ENCODE measurements at regions not wholly inside any gene's neighbourhood (a gene's known extent, or its start where the extent isn't known, plus 50 kb on each side); places are given as distances from the start of the nearest gene placed in this dataset.

DNA sequence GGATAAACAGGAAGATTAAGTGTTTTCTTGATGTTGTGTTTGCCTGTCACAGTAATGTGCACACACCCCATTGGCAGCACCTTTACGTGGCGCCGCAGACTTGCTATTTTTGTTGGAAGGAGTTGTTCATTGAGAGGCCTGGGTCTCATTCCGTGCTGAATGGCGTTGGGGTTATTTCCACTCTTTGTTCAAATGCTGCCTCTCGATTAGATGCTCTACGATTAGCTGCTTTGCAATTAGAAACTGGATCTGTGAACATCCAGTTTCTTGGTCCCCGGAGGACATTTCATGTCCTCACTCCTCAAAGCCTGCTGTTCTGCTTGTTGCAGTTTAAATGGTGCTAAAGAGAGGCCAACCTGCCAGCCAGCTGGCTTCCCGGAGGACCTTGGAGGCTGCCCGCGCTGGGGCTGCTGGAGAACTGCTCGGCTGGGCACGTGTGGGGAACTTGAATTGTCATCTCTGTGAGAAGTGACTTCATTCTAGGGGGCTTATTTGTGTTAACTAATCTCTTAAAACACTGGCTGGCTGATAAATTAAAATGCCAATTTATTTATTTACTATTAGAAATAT lies 117.4 kb upstream of the NABP1 start:
- DNase-seq (ENCODE audit: low read depth) = no peak

DNA sequence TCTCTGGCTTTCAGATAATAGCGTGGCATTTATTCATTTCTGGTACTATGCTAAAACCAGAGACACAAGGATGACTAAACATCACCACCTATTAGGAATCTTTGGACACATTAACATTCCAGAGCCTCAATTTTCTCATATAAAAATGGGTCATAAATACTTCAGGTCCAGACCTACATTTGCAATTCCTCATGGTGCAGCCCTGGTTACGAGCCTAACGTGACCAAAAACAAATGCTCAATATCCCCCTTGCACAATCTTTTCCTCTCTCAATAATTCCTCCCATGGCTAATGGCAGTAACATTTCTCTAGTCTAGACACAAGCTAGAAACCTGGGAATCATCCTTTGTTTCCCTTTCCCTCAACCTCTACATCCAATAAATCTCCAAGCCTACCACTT lies 112.8 kb upstream of the NABP1 start:
- DNase-seq (ENCODE audit: low read depth) = no peak

GRCh38 chr2:191565647-191566198 lies 112.2 kb upstream of the NABP1 start:
- DNase-seq (ENCODE audit: low read depth) = no peak

DNA sequence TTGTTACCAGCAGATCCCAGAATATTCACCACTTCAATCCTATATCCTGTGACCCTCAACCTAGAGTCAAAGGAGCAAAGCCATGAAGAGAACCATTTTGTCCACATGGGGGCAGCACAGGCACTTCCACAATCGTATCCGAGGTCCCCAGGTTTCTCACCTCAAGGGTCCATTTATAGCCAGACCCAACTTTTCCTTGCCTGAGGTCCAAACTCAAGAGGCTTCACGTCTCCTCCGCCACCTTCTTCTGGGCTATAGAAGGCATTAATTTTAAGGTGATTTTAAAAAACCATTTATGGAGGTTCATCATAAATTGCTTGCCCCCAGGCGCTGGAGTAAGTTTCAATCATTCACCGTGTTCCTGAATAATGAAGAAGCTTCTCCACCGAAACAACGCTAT lies 111.6 kb upstream of the NABP1 start:
- peak; percentile 52 for DNase-seq (ENCODE audit: low read depth)

- DNase-seq (ENCODE audit: low read depth) = no peak
These were observed 110.7 kb upstream of the NABP1 start for GRCh38 chr2:191567206-191567605.

- no peak for DNase-seq (ENCODE audit: low read depth)
These were observed 108.9 kb upstream of the NABP1 start for GRCh38 chr2:191569025-191569424.

DNA sequence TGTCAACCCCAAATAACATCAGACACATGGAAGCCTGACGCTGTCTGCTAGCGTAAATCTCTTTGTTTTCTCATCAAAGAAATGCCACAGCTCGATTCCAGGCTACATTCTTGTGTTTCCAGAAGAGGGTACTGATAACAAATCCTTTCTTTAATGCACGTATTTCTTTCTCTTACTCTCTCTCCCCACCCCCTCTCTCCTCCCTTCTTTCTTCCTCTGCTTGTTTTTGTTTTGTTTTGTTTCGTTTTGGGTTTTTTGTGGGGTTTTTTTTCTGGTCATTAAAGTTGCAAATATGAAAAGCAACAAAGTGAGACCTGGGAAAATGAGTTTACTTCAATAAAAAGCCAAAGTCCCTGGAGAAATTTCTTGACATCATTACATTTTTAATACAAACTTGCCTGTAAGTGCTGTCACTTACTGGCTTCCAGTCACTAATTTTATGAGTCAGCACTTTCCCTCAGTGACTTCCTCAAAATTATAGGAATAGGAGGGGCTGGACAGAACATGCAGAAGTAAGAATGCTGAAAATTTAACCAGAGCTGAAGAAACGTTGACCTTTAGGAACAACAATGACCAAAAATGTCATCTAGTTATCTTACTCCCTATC lies 106.7 kb upstream of the NABP1 start:
- DNase-seq (ENCODE audit: low read depth) = no peak

DNA sequence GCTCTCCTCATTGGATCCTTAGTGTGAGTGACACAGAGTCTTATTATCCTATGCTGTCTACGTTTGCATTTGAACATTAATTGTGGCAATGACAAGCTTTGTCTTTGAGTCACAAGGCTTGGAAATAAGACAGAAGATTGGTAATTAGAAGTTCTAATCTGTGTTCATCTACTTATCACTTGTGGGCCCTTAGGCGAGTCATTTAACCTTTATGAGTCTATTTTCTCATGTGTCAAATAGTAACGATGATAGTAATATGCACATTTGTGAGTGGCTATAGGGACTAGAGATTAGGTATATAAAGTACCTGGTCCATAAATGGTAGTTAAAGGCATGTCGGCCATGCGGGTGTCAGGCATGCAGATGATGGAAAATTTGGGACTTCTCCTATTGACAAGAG lies 105.6 kb upstream of the NABP1 start:
- no peak for DNase-seq (ENCODE audit: low read depth)

GRCh38 chr2:191573216-191573615 lies 104.7 kb upstream of the NABP1 start:
- no peak for DNase-seq (ENCODE audit: low read depth)

DNA sequence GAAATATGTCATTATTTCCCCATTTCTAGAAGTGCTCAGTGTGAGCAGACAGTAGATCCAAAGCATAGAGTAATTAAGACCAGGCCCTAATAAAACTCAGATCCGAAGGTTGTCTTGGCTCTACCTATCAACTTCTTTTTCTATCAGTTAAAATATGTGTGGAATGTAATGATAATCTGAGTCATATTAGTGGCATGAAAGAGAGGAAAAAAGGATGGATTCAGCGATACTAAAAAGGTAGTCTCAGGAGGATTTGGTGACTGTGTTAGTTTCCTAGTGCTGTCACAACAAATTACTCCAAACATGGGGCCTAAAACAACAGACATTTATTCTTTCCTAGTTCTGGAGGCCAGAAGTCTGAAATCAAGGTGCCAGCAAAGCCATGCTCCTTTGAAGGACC lies 103.7 kb upstream of the NABP1 start:
- no peak for DNase-seq (ENCODE audit: low read depth)

GRCh38 chr2:191577605-191578004 lies 100.3 kb upstream of the NABP1 start:
- DNase-seq (ENCODE audit: low read depth) = no peak

- no peak for DNase-seq (ENCODE audit: low read depth)
These were observed 99.9 kb upstream of the NABP1 start for GRCh38 chr2:191578031-191578430.

DNA sequence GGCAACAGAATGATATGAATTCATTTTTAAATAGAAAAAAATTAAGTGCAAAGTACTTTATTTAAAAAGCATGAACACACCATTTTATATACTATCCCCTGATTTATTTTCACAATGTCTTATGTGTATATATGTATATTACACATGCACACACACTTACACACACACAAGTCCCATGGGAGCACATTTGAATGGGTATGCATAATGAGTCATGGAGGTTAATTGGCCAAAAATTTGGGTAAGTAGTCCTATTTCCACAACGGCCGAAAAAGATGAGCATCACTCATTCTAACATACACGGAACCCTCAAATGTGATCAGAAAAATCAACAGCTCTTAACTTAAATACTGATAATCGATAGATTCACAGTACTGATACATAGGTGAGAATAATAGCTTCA lies 97.4 kb upstream of the NABP1 start:
- no peak for DNase-seq (ENCODE audit: low read depth)

- no peak for DNase-seq (ENCODE audit: low read depth)
These were observed 96.9 kb upstream of the NABP1 start for GRCh38 chr2:191581003-191581402.

- DNase-seq (ENCODE audit: low read depth) = no peak
These were observed 95.6 kb upstream of the NABP1 start for GRCh38 chr2:191582355-191582754.

DNA sequence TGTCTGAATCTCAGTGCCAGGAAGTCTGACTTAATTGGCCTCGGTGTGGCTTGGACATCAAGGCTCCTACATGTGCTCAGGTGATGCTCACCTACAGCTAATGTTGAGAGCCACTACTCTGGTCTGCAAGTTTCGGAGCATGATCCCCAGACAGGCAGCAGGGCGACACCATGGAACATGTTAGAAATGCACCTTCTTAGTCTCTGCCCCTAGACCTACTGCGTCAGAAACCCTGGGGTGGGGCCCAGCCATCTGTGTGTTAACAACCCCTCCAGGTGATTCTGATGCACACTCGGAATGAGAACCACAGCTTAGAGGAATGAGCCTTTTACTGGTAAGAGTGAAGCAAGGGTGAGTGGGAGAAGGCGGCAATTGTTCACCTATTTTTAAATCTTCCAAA lies 86.9 kb upstream of the NABP1 start:
- DNase-seq (ENCODE audit: low read depth) = no peak

- no peak for DNase-seq (ENCODE audit: low read depth)
These were observed 84.1 kb upstream of the NABP1 start for GRCh38 chr2:191593622-191594385.

- no peak for DNase-seq (ENCODE audit: low read depth)
These were observed 80.7 kb upstream of the NABP1 start for GRCh38 chr2:191597186-191597751.

GRCh38 chr2:191598296-191598695 lies 79.6 kb upstream of the NABP1 start:
- DNase-seq (ENCODE audit: low read depth) = no peak

GRCh38 chr2:191601060-191601459 lies 76.9 kb upstream of the NABP1 start:
- no peak for DNase-seq (ENCODE audit: low read depth)

DNA sequence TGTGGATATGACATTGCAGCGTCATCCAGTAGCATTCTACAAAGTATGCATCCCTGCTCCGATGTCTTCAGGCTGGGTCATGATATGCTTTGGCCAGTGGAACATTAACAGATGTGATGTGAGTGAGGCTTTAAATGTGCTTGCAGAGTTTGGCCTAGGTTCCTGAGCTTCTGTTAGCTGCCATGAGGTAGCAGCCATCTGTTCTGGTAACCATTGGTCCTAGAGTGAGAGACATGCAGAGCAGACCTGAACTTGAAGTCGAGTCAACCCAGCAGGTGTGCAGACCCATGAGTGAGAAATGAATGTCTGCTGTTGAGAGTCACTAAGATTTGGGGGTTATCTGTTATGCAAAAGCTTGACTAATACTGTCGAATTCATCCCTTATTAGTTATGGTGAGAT lies 73.8 kb upstream of the NABP1 start:
- DNase-seq (ENCODE audit: low read depth) = no peak

DNA sequence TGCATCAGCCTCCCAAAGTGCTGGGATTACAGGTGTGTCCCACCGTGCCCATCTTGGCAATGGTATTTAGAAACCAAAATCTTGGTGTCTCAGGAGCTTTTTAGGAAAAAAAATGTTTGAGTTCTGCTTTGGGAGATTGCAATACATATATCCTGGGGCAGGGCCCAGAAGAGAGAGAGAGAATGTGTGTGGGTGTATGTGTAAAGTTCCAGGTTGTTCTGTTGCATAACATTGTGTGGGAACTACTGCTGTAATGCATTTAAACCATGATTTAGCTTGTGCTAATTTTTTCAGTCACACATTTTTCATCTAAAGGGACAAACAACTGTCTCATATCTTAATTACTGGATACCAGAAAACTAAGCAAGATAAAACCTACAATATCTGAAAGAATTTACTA lies 70.8 kb upstream of the NABP1 start:
- DNase-seq (ENCODE audit: low read depth) = no peak

DNA sequence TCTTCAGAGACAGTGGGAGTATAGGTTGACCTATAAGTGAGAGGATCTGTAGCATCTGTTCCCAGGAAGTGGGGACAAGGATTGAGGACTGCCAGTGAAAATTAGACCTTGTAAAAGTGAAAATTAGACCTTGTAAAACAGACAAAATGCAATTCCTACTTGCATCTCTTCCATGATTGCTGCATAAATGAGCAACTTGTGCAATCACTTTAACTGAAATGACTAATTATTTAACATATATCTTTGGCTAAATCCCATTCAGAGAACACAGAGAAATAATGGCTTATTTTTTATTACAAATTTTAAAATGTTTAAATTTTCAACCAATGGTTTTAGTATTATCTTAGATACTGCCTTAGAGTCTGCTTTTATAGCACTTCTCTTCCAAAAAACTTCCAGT lies 67.2 kb upstream of the NABP1 start:
- no peak for DNase-seq (ENCODE audit: low read depth)
